SU-DHL-6 (cell line): ENCODE measurements at regions not wholly inside any gene's neighbourhood (a gene's known extent, or its start where the extent isn't known, plus 50 kb on each side); places are given as distances from the start of the nearest gene placed in this dataset.

Experiments
- H2AFZ ChIP-seq: fragments of 200-600 bp; sonication (generic); 2 replicates; pipeline ENCODE4 v1.6.1; 2014; ENCODE audit warnings: low read depth, mild to moderate bottlenecking, moderate library complexity, mixed read lengths, antibody characterized with exemption, low read length; ENCODE audit not compliant: severe bottlenecking
- H3F3A ChIP-seq: fragments of 200-600 bp; shearing (Covaris generic); 2 replicates; pipeline ENCODE4 v1.6.0; 2016; ENCODE audit warnings: antibody characterized with exemption, mild to moderate bottlenecking; ENCODE audit not compliant: insufficient read depth
- H3K27ac ChIP-seq: fragments of 200-600 bp; sonication (generic); 2 replicates; pipeline ENCODE4 v1.5.1; 2016; ENCODE audit warnings: low read depth, mild to moderate bottlenecking, low read length, moderate library complexity, mixed read lengths
- H3K27me3 ChIP-seq: fragments of 200-600 bp; sonication (generic), shearing (Covaris generic); 2 replicates; pipeline ENCODE4 v1.6.0; 2014; ENCODE audit warnings: mild to moderate bottlenecking, low read length
- H3K36me3 ChIP-seq: fragments of 200-600 bp; sonication (generic); 2 replicates; pipeline ENCODE4 v1.6.1; 2014; ENCODE audit warnings: mild to moderate bottlenecking, low read length, mixed read lengths
- H3K4me2 ChIP-seq: fragments of 300-600, 200-600 bp; shearing (Covaris generic), sonication (generic); 2 replicates; pipeline ENCODE4 v1.6.0; 2014; ENCODE audit warnings: low read length, low read depth, mild to moderate bottlenecking; ENCODE audit not compliant: poor library complexity, severe bottlenecking
- H3K4me3 ChIP-seq: fragments of 200-600 bp; sonication (generic); 2 replicates; pipeline ENCODE4 v1.5.1; 2014; ENCODE audit warnings: antibody characterized with exemption, low read length, mild to moderate bottlenecking, mixed read lengths; ENCODE audit not compliant: insufficient read depth, poor library complexity, severe bottlenecking
- H3K79me2 ChIP-seq: fragments of 200-600 bp; sonication (generic); 2 replicates; pipeline ENCODE4 v1.6.1; 2014; ENCODE audit warnings: mild to moderate bottlenecking, low read length, moderate library complexity; ENCODE audit not compliant: insufficient read depth
- H3K9ac ChIP-seq: fragments of 200-600 bp; sonication (generic); 2 replicates; pipeline ENCODE4 v1.7.0; 2014; ENCODE audit warnings: mild to moderate bottlenecking, low read length
- H3K9me2 ChIP-seq: fragments of 200-600 bp; sonication (generic); replicated peaks from 2 replicates; pipeline ENCODE4 v1.6.1; 2014; ENCODE audit warnings: low read length; ENCODE audit not compliant: insufficient read depth
- H3K9me3 ChIP-seq: fragments of 200-600 bp; sonication (generic); 2 replicates; pipeline ENCODE4 v1.6.1; 2014; ENCODE audit warnings: low read length, mixed read lengths; ENCODE audit not compliant: insufficient read depth
- H4K20me1 ChIP-seq: fragments of 200-600 bp; sonication (generic); 2 replicates; pipeline ENCODE4 v1.6.1; 2014; ENCODE audit warnings: low read depth, mild to moderate bottlenecking, antibody characterized with exemption, low read length, moderate library complexity, mixed read lengths
- EZH2phosphoT487 ChIP-seq: fragments of 200-600 bp; sonication (generic), shearing (Covaris generic); conservative IDR thresholded peaks from 2 replicates; pipeline ENCODE4 v1.6.1; 2018; ENCODE audit warnings: mild to moderate bottlenecking, antibody characterized with exemption, low read length, moderate library complexity, mixed read lengths
- TF ChIP-seq, protein P1 (sequence below): fragments of 200-600 bp; sonication (generic); IDR thresholded peaks from one replicate; pipeline ENCODE4 v1.5.1; 2017; ENCODE audit warnings: antibody characterized with exemption, mild to moderate bottlenecking, low read length, moderate library complexity; ENCODE audit not compliant: insufficient read depth, poor library complexity, severe bottlenecking

DNA sequence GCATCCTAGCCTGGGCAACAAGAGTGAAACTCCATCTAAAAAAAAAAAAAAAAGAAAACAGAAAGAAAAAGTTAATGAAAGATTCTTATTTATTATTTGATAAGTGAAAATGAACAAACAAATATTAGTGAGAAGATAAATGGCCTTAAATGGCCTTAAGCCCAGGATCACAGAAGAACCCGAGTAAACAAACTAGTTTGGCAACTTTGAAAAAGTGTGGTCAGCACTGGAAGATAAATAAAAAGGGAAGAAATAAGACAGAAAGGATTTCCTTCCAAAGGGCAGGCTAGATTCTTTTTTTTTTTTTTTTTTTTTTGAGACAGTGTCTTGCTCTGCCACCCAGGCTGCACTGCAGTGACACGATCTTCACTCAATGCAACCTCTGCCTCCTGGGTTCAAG lies 692.4 kb downstream of the CPS1 start:
- Histone ChIP-seq H2AFZ (no peak overlapping the region), H3K27ac (no peak overlapping the region), H4K20me1 (no peaks in the 10 kb centered on the region), H3K9ac (no peak overlapping the region), H3K4me3 (no peak overlapping the region), H3K9me2 (no peaks in the 10 kb centered on the region), H3K4me2 (no peak overlapping the region), H3K79me2 (no peaks in the 10 kb centered on the region), H3F3A (no peaks in the 10 kb centered on the region), H3K9me3 (no peaks in the 10 kb centered on the region), H3K36me3 (no peaks in the 10 kb centered on the region), H3K27me3 (no peaks in the 10 kb centered on the region)
- TF ChIP-seq, protein P1, sequence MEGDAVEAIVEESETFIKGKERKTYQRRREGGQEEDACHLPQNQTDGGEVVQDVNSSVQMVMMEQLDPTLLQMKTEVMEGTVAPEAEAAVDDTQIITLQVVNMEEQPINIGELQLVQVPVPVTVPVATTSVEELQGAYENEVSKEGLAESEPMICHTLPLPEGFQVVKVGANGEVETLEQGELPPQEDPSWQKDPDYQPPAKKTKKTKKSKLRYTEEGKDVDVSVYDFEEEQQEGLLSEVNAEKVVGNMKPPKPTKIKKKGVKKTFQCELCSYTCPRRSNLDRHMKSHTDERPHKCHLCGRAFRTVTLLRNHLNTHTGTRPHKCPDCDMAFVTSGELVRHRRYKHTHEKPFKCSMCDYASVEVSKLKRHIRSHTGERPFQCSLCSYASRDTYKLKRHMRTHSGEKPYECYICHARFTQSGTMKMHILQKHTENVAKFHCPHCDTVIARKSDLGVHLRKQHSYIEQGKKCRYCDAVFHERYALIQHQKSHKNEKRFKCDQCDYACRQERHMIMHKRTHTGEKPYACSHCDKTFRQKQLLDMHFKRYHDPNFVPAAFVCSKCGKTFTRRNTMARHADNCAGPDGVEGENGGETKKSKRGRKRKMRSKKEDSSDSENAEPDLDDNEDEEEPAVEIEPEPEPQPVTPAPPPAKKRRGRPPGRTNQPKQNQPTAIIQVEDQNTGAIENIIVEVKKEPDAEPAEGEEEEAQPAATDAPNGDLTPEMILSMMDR: no peak
- TF ChIP-seq EZH2phosphoT487: no peak

DNA sequence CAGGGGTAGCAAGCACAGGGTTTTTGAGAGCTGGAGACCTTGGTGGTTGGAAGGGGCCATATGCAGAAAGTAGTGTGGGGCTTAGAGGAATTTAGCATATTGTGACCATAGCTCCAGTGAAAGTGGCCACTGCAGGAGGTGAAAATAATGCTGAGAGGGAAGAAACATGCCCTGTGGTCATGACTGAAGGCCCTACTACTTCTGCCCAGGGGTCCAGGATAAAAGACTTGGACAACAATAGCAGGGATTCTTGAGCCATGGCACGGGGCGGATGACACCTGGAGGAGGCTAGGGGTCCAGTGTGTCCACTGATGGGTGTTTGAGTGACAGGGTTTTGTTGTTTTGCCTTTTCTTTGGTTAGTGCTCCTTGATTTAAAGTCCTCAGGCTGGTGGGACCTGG lies 694.6 kb downstream of the CPS1 start:
- no peak overlapping the region for H2AFZ ChIP-seq

DNA sequence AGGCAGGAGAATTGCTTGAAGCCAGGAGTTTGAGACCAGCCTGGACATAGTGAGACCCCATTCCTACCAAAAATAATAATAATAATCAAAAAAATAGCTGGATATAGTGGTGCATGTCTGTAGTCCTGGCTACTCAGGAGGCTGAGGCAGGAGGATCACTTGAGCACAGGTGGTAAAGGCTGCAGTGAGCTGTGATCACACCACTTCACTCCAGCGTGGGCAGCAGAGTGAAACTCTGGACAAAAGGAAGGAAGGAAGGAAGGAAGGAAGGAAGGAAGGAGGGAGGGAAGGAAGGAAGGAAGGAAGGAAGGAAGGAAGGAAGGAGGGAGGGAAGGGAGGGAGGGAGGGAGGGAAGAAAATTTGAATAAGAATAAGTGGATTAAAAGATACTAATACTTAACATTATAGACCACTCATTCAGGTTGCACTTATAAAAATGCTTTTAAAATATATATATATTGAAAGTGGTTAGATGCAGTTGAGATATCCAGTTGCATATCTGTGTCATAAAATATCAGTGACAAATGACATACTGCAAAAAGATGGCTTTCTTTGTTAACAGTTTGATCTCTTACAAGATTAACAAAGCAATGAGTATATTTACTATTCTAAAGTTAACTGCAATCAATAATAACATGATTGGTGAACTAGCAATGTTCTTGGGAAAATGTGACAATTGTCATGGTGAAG lies 702.4 kb downstream of the CPS1 start:
- no peak overlapping the region for H3K9ac ChIP-seq
- TF ChIP-seq, protein P1: no peak
- no peak for TF ChIP-seq EZH2phosphoT487

More for the DNA sequence above, 694.6 kb downstream of the CPS1 start:
- Histone ChIP-seq H3K36me3 (no peaks in the 10 kb centered on the region), H3K9me2 (no peaks in the 10 kb centered on the region), H3K9me3 (no peaks in the 10 kb centered on the region), H4K20me1 (no peaks in the 10 kb centered on the region), H3K9ac (no peak overlapping the region), H3K4me2 (no peak overlapping the region), H3K4me3 (no peak overlapping the region), H3K79me2 (no peaks in the 10 kb centered on the region), H3K27ac (no peak overlapping the region), H3F3A (no peaks in the 10 kb centered on the region), H3K27me3 (no peaks in the 10 kb centered on the region)
- TF ChIP-seq EZH2phosphoT487: no peak
- TF ChIP-seq, protein P1: no peak

More for the DNA sequence above, 702.4 kb downstream of the CPS1 start:
- Histone ChIP-seq H3F3A (no peaks in the 10 kb centered on the region), H4K20me1 (no peaks in the 10 kb centered on the region), H3K9me2 (no peaks in the 10 kb centered on the region), H2AFZ (no peak overlapping the region), H3K79me2 (no peaks in the 10 kb centered on the region), H3K4me3 (no peak overlapping the region), H3K4me2 (no peak overlapping the region), H3K27ac (no peak overlapping the region), H3K27me3 (no peaks in the 10 kb centered on the region), H3K9me3 (no peaks in the 10 kb centered on the region), H3K36me3 (no peaks in the 10 kb centered on the region)
